Ramos (cell line): ENCODE measurements at regions not wholly inside any gene's neighbourhood (a gene's known extent, or its start where the extent isn't known, plus 50 kb on each side); places are given as distances from the start of the nearest gene placed in this dataset.

Experiments
- in situ Hi-C: fragments of 300-500 bp; cut with MboI; formaldehyde crosslinking; loops from one replicate; pipeline ENCODE4 v1.14.3; 2022; ENCODE audit warnings: low sequenced_read_pairs; ENCODE audit not compliant: unreplicated experiment

- in situ Hi-C loops: no loop called here
Observed at GRCh38 chr2:147657086-147658000, 187.5 kb upstream of the ACVR2A start.

DNA sequence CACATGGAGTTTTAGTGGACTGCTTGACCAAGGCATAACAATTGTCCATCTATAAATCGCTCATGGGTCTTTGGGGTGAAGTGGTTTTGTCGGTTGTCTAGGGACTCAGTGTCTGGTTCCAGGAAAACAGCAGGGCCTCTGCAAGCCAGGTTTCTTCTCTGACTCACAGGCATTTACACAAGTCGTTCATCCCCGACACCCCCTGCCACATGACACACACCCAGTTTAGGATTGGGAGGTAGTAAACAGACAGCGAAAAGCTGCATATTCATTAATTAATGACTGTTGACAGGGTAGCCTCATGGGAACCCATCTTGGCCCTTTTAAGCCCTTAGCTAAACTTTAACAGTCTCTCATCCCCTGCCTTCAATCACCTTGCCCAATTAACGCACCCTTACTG, 194.8 kb upstream of the ACVR2A start:
- in situ Hi-C loops: no loop called here

DNA sequence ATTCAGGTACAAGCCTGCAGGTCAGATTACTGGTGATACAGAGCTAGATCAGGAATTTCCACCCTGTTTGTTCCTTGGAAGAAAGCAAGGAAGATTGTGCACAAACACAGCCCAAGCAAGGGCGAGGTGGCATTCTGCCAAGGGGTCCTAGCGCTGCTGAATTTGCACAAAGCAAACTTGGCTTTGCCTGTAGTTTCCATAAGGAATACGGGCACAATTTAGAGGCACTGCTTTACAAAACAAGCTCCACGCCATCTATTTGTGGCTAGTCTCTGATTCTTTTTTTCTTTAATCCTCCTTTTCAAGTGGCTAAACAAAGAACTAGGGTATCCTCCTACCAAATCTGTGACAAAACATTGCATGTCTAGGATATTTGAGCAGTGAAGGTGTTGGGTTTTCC, 195.5 kb upstream of the ACVR2A start:
- in situ Hi-C loops: no loop called here

DNA sequence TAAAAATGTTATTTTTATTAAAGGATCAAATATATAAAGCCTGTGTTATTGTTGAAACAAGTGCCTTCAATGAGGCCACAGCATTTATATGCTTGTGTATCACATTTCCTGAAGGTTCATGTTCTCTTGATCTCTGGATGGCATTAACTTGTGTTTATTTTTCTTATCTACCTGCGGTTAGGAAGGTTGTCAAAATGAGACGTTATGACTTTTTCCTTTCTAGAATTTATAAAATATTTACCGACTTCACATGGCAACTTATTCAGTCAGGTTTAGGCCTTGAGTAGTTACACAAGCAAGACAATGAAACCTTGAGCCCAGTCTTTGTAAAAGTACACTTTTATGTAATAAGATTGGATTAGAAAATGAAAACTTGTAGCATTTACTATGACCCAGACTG, 196.4 kb upstream of the ACVR2A start:
- in situ Hi-C loops: no loop called here

- in situ Hi-C loops: no loop called here
Observed at GRCh38 chr2:147647816-147648215, 197.0 kb upstream of the ACVR2A start.

GRCh38 chr2:147646818-147647468, 197.9 kb upstream of the ACVR2A start:
- in situ Hi-C loops: no loop called here

GRCh38 chr2:147644491-147644890, 200.3 kb upstream of the ACVR2A start:
- in situ Hi-C loops: no loop called here

GRCh38 chr2:147642765-147643164, 202.1 kb upstream of the ACVR2A start:
- in situ Hi-C loops: no loop called here

GRCh38 chr2:147641651-147642050, 203.2 kb upstream of the ACVR2A start:
- in situ Hi-C loops: no loop called here

DNA sequence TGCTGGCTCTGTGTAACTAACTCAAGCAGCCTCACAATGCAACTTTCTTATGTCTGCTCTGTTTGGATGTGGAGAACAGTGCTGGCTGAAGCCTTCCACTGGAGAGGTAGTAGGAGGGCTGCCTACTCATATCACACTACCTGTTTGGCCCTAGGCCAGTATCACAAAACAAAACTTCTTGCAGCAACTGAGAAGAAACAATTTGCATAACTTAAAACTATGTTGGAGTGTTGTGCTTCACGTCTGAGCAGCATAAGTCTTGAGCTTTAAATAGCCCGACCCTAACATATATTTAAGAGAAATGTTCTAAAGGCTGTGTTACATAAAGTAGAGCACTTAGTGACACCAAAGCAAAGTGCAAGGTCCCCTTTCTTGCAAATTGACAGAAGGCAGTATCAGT, 204.9 kb upstream of the ACVR2A start:
- in situ Hi-C loops: no loop called here

DNA sequence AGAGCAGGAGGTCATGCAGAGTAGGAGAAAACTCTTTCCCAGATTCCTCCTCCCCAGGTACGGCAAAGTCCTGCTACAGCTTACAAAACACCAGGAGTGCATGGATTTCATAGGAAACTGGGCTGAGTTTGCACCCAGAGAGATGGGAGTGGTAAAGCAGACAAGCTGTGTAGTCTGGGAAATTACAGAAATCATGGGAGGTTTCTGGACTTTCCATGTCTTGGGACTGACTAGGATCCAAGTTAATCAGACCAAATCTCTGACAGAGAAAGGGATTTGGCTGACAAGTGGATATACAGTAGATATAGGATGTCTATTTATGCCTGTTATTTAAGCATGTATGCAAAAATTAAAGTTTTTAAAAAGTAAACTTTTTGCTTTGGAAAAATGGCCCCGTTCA, 205.4 kb upstream of the ACVR2A start:
- in situ Hi-C loops: no loop called here

- in situ Hi-C loops: no loop called here
Observed at GRCh38 chr2:147636886-147637285, 207.9 kb upstream of the ACVR2A start.

DNA sequence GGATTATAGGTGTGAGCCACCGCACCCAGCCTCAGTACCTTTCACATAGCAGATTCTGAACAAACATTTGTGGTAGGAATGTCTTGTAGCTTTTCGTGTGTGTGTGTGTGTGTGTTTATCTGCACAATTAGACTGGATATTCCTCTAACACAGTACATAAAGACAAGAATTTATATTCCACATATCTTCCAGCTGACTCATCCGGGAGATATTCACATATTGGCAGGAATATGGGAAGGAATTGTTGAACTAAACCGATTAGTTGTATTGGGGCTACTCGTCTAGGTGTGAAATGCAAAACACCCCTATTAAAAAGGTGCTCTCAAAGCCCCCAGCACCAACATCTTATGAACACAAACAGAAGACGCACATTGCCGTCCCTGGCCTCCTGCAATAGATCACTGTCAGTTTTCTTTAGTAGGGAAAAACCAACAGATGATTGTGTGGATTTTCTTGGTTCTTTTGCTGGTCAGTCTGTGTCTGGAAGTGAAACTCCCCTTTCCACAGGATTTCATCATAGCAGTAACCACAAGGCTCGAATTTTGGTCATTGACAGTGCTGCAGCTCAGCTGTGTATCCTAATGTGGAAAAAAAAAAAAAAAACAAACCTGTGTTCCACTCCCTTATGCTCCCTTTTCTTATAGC, 208.5 kb upstream of the ACVR2A start:
- in situ Hi-C loops: no loop called here

GRCh38 chr2:147634826-147635225, 210.0 kb upstream of the ACVR2A start:
- in situ Hi-C loops: no loop called here

GRCh38 chr2:147632198-147632597, 212.6 kb upstream of the ACVR2A start:
- in situ Hi-C loops: no loop called here

GRCh38 chr2:147631294-147631693, 213.5 kb upstream of the ACVR2A start:
- in situ Hi-C loops: no loop called here

GRCh38 chr2:147630585-147630984, 214.2 kb upstream of the ACVR2A start:
- in situ Hi-C loops: no loop called here

DNA sequence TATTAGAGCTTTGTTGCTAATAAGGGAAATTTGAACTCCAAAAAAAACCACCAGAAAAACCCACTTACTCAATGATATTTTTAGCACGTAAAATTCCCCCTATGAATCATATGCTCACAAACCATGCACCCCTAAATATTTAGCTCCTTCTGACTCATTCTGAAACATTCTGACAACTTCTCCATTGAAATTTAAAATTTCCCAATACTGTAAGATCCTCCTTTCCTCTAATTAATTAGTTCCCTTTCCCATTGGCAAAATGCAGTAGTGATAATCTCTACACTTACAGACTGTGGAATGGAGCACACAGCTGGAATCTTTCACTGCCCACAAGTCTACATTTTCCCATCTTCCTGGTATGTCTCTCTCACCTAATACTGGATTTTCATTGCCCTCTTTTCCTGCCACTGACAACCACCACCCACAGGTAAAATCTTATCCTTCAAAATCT, 215.8 kb upstream of the ACVR2A start:
- in situ Hi-C loops: no loop called here

- in situ Hi-C loops: no loop called here
Observed at GRCh38 chr2:147623328-147623727, 221.5 kb upstream of the ACVR2A start.

DNA sequence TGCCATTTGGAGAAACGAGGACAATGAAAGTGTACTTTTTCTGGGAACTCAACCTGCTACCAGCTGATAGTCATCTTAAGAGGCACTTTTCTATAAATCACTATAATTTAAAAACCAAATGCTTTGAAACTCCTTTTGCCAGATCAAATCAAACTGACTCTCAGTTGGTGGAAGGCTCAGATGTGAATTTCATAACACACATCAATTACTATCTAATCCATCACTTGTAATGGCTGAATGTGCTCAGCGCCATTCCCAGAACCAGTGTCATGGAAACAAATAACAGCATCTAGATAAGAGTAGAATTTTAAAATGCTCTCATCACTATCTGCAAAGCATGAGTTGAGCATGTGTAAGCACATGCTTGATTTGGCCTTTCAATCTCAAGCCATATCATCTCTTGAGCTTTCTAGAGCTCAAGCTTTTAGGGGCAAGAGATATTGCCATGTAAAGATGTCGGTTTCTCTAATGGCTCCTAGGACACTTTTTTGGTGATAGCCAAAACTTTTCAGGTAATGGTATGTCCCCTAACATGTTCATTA, 223.1 kb upstream of the ACVR2A start:
- in situ Hi-C loops: no loop called here

DNA sequence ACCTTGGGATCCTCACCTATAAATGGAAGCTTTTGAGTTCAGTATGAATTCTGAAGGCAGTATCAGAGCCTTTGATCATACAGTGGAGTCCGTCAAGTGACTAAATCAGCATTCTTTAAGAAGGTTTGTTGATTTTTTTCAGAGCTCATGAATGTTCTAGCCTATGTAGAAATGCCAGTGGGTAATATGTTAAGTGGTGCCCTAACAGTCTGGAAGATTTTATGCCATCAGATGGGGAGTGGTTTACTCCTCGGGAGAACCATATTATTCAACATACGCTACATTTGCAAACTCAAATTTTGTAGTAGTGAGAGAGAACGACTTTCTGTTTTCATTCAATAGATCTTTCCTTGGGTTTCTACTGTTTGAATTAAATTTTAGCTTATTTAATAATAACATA, 225.0 kb upstream of the ACVR2A start:
- in situ Hi-C loops: no loop called here
